Stimulated activated CD4-positive, alpha-beta T cell treated with anti-CD3 and anti-CD28 coated beads, Interleukin-1b, Interleukin-23, amount 100 ng/mL, for 4 hours (primary cell): ENCODE measurements at regions not wholly inside any gene's neighbourhood (a gene's known extent, or its start where the extent isn't known, plus 50 kb on each side); places are given as distances from the start of the nearest gene placed in this dataset.
"Not testable (repeated sequence)": the region's sequence is repeated elsewhere in the genome, so short reads cannot be mapped to it uniquely, and the experiment has no call there.

Experiments
- DNase-seq, 2 donors: peaks; one replicate each; pipeline ENCODE4 v3.0.0-alpha.2; 2020; ENCODE audit warnings: low read depth in 2 of 2

DNA sequence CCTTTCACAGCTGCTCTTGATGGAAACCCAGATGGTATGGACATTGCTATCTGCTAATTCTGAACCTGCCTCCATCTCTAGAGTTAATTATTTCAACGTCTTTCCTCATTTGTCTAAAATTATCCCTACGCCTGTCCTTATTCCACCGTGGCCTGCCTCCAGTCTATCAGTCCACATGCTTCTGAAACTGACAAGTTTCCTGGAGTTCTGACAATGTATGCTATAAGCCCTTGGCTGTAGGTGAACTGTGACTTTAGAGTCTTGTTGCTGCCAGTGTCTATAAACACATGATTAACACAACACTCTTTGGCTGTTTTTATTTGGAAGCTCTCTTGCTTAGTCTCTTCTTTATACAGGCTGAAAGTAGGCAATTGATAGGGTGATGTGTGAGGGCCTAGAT is 1052.9 kb downstream of the TMTC2 start:
- DNase-seq = no peak

DNA sequence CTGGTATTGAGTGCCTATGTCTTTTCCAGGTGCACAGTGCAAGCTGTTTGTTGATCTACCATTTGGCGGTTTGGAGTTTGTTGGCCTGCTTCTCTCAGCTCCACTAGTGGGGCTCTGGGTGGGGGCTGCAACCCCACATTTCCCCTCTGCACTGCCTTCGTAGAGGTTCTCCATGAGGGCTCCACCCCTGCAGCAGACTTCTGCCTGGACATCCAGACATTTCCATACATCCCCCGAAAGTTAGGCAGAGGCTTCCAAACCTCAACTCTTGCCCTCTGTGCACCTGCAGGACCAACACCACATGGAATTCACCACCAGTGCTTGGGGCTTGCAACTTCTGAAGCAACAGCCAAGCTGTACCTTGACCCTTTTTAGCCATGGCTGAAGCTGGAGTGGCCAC is 1024.1 kb downstream of the TMTC2 start:
- no peak for DNase-seq

DNA sequence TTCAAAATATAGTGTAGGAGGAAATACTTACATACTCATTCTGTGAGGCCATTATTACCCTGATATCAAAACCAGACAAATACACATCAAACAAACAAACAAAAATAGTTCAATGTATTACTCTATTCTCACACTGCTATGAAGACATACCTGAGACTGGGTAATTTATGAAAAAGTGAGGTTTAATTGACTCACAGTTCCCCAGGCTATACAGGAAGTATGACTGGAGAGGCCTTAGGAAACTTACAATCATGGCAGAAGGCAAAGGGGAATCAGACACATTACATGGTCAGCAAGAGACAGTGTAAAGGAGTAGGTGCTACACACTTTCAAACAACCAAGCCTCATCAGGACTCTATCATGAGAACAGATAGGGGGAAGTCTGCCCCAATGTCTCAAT is 1023.2 kb downstream of the TMTC2 start:
- no peak for DNase-seq

DNA sequence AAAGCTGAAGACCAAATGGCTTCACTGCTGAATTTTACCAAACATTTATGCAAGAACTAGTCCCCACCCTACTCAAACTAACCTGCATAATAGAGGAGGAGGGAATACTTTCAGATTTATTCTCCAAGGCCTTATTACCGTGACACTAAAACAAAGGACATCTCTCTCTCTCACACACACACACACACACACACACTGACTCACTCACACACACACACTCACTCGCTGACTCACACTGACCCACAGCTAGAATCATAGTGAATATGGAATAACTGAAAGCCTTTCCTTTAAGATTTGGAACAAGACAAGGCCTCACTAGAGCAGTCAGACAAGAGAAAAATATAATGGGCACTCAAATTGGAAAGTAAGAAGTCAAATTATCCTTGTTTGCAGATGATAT is 1014.1 kb downstream of the TMTC2 start:
- DNase-seq = no peak

DNA sequence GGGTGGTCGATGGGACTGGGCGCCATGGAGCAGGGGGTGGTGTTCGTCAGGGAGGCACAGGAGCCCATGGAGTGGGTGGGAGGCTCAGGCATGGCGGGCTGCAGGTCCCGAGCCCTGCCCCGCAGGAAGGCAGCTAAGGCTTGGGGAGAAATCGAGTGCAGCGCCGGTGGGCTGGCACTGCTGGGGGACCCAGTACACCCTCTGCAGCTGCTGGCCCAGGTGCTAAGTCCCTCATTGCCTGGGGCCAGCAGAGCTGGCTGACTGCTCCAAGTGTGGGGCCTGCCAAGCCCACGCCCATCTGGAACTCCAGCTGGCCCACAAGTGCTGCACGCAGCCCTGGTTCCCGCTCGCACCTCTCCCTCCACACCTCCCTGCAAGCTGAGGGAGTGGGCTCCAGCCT is 1009.6 kb downstream of the TMTC2 start:
- DNase-seq = not testable (repeated sequence)

DNA sequence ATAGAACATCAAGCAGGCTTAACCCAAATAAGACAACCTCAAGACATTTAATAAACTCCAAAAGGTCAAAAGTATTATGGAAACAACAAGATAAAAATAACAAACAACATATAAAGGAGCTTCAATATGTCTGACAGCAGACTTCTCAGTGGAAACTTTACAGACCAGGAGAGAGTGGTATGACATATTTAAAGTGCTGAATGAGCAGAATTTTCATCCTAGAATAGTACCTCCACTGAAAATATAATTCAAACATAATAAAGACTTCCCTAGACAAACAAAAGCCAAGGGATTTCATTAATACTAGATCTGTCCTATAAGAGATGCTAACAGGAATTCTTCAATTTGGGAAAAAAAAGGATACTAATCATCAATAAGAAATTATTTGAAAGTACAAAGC is 1005.0 kb downstream of the TMTC2 start:
- DNase-seq = no peak

DNA sequence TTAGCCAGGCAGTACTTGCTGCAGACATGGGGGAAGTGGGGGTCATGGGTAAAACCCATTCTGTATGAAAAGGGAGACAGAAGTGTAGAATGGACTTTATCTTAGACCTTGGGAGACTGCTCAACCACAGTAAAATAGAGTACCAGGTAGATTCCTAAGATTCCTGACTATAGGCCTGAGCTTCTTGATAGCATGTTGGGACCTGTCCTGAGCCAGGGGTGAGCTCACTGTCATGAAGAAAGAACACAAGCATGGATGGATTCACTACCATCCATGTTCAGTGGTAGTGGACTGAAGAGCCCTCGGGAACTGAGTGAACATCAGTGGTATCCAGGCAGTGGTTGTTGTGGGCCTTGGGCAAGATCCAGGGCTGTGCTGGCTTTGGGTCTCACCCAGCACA is 1003.8 kb downstream of the TMTC2 start:
- no peak for DNase-seq

DNA sequence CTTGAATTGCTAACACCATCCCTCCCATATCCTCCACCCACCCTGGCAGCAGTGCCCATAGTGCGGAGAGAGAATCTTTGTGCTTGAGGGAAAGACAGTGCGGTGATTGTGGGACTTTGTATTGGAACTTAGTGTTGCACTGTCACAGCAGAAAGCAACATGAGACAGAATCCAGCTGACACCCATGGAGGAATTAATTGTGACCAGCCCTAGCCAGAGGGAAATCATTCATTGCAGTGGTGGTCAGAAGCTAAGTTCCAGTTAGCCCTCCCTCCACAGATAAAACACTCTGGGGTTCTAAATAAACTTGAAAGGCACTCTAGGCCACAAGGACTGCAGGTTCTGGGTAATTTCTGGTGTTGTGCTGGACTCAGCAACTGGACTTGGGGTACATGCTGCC is 1002.6 kb downstream of the TMTC2 start:
- DNase-seq = no peak

DNA sequence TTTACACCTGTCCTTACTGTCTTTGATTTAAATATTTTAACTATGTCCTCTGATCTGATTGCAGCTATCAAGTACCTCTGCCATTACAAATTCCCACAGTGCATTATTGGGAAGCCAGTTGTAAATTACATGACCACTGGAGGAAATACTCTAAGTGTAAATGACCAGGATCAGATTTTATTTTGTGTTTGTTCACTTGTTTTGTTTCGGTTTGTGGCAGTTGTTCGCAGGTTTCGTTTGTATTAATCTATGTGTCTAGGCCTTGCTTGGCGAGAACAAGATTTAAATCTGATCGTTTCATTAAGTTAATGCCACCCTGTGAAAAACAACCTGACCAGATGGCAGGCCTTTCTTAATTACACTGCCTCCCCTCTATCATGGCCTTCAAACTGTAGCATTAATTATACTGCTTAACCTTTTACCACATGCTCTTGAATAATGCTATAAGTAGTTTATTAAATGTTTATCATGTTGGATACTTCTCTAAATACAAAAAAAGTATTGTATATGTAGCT is 990.1 kb downstream of the TMTC2 start:
- DNase-seq = no peak

DNA sequence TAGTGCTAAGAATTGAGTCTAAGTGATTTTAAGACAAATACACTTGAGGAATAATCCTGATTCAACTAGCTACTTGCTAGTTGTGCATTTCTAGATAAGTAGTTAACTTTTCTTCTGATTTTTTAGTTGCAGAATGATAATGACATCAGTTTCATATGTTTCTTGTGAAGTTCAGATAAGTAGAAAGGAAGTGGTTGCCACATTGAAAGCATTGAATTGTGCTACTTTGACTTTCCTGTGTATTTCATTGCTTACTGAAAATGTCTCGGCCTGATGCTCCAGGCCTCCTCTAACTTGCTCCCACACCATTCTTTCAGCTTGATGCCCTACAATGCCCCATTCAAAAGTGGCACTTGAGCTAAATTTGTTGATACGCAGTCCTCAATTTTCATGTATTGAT is 980.0 kb downstream of the TMTC2 start:
- DNase-seq = no peak

DNA sequence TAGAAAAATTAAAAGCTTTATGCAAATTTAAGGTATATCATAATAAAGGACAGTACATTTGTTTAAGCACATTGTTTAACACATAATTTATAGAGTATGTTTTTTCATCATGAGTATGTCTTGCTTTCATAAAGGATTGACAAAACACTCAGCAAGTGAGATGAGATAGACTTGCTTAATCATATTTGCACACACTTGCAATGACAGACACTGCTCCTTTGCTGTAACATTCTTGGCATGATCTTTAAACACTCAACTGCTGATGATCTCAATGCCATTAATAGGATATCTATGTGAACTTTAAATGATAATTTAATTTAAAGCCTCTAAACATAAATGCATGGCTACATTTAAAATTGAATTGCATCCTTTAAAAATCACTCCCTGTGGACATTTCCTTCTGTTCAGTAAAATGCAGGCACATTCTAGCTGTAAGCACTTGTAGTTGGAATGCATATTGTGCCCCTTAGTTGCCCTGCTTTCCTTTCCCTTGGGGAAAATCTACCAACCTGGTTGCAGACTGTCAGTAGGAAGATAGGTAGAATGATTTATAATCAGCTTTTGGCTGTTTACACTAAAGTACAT is 979.0 kb downstream of the TMTC2 start:
- DNase-seq = no peak

DNA sequence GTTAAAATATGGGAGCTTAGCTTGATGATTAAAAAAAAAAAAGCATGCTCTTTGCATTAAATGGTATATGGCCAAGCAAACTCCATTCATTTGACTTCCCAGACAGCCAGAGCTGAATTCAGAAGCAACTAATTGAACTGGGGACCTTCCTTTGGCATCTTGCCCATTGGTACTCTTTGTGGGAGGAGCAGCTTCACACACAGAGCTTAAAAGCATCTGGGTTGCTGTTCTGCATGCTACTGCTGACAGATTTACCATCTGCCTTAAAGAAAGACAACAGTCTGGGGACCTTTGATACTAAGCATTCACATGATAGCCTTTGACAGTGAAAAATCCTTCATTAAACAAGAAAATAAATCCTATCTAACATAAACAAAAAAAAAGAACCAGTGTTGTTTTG is 977.9 kb downstream of the TMTC2 start:
- no peak for DNase-seq

DNA sequence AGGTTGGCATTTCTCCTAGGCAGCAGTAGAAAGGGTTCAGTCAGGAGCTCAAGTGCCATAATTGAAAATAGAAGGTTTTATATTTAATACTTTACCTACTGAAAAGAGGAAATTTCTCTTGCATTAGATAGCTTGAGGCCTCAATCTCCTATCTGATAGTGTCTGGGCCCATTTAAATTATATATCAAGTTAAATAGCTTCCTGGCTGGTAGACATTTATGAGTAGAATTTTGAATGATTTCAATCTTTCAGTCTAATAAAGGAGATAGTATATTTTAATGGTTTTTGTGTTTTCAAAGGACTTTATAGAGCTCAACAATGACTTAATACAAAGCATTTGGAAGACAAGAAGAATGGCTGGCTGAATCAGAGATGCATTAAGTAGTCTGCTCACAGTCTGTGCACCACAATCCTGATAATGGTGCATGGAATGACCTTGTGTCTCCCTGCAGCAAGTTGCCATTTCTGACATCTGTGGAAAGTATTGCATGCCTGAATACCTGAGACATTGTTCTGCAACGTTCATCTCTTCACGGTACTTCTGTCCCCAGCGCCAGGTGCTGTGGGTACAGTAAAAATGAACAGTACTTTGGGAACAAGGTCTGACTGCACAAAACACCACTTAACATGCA is 974.1 kb downstream of the TMTC2 start:
- no peak for DNase-seq

DNA sequence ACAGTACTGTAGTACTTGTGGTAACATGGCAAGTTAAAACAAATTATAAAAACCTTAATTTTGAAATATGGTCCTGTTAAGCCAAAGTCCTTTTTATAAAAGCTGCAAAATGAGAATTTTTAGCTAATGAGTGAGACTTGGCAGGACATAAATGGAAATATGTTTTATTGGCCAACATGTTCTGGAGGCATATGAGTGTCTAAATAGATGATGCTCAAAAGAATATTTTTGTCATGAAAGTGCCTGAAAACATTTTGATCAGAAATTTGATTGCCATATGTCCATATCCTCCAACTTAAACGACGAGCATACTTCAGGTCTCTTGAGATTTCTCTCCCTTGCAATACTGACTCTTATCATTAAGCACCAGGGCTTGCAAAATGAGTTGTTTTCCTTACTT is 972.6 kb downstream of the TMTC2 start:
- no peak for DNase-seq

DNA sequence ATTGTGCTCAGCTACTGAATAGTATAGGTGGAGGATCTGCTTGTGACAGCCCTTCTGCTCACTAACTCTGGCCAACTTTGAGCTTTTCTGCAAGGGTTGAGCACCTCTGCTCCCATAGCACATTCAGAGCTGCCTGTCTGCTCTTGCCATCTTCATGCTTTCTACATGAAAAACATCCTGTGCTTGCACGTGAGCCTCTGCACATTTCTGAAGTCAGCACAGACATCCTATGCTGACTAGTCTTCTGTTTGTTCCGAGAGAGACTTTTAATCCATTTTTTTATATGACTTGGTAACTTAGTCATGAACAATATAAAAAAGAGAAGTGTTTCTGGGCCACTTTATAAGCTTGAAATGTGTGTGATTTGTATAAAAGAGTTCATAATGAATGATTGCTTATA is 969.3 kb downstream of the TMTC2 start:
- no peak for DNase-seq

DNA sequence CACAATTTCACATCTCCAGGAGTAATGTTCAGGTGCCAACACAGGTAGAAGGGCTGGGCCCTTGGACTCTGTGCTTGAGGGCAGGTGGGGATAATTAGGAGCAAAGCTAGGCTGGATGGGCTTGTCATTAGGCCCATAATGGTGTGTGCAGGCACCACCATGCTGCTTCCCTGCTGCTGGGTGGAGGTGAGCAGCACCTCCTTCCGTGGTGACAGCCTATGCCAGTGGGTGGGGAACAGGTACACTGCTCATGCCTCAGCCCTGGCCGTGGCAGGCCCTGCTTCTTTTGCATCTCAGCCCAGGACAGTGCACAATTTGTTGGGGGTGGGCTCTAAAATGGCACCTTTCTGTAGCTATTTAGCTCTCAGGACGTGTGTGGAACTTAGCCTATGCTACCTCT is 955.5 kb downstream of the TMTC2 start:
- DNase-seq = no peak

DNA sequence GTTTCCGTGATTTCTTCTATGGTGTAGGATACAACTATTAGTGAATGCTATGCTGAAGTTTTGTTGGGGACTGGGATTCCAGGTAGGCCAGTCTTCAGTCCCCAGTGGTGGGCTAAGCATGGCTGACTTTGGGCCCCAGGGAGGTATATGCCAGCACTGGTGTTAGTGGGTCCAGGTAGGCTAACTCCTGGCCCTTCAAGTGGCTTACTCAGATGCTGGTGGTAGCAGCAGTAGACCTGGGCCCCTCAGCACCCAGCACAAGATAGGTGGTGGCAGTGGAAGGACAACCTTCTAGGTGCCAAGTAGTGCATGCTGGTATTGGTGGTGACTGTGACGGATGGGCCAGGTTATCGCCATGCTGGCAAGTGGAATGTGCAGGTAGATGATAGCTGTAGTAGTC is 955.1 kb downstream of the TMTC2 start:
- DNase-seq = no peak

DNA sequence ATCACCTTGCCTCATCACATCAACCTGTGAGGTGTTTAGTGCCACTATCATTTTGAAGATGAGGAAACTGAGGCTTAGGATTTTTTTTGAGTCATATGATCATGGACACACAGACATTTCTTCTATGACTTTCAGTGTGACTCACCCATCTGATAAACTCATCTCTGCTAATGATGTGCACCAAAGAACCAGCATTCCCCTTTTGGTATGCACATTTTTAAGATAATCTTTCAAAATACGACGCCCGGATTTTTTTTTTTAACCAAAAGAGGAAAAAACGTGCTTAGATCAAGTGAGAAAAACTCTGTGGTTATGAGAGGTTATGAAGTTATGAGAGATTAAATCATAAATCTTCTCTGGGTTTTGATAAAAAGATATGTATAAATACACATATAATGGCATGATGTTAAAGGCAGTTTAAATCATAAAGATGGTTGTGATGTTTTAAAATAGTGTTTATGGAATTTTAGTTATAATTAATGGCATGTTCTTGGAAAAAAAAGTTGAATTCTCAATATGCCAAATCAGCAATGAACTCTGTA is 948.1 kb downstream of the TMTC2 start:
- no peak for DNase-seq

DNA sequence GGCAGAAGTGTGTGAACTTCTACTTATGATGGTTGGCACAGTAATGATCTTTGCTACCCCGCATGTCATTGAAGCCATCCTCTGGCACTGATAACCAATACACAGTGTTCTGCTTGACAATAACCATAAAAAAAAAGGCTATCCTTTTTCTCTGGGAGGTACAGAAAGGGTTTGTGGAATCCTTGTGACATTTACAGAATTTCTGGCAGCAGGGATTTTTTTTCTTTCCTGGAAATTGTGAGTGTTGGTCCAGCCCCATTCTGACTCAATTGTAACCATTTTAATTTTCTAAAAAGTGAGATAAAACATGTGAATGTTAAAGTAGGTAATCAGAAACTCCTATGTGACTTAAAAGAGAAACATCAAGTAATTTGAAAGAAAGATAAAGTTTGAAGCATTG is 943.8 kb downstream of the TMTC2 start:
- no peak for DNase-seq

DNA sequence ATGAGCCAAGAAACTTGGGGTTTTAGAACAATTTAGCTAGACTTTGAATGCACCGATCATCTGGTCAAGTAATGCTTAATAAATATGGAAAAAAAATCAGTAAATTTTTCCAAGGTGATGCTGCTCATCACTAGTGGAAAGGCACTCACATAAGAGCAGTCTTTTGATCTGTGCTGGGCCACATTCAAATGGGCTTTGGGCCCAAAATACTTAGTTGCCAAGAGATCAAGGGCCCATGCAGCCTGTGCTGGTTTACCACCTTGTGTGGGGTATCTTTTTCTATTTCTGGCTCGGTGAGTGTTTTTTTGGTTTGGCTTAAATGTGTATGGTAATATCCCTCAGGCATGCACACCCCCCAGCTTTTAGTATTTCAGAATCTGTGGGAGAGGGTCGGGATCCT is 943.2 kb downstream of the TMTC2 start:
- DNase-seq = no peak

DNA sequence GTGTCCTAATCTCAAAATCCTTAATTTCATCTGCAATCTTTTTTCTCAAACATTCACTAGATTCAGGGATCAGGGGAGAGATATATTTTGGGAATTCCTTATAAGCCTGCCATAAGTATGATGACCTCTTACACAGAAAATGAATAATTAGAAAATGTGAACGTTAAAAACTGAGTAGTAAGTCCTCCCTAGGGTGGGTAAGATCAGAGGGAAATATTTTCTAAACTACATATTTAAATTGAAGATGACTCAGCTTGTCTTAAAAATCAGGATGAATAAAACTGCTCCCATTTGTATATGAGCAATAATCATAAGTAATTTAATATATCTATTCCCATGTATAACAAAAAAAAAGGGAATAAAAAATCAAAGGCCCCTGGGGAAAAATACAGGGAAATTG is 935.5 kb downstream of the TMTC2 start:
- DNase-seq = no peak

DNA sequence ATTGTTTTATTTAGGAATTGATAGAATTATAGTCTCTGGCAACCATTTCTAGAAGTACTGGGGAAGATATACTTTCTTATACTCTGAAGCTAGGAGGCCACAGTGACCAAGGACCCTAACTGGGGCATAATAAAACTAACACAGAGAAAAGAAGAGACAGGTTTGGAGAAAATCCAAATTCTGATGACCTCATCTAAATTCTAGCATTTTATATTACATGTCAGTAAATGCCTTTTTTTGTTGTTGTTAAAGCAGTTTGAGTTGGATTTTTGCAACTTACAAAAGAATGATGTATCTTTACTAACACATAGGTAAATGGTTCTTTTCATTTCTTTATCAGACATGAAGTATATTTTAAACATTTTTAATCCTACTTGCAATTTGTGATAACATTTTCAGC is 933.3 kb downstream of the TMTC2 start:
- DNase-seq = no peak

DNA sequence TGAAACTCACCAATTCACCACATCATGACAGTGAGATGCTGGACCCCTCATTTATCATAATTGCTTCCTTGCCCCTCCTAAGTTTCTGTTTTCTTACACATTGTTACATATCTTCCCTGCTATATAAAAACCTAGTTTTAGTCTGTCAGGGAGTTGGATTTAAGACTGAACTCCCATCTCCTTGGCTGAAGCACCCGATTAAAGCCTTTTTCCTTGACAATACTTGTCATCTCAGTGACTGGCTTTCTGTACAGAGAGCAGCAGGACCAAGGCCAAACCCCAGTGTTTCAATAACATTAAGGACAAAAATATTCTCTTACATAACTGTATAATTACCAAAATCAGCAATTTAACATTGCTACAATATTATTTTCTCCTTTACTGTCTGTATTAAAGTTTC is 928.4 kb downstream of the TMTC2 start:
- no peak for DNase-seq
